GM12878 (cell line): ENCODE measurements at regions not wholly inside any gene's neighbourhood (a gene's known extent, or its start where the extent isn't known, plus 50 kb on each side); places are given as distances from the start of the nearest gene placed in this dataset.

Experiments used
- BHLHE40 ChIP-seq, 2 experiments: fragments of 450-650 bp in 1 of 2; IDR thresholded peaks; 2 replicates each; pipeline ENCODE4 v1.6.1; 2011 to 2017; ENCODE audit warnings: low read depth in 2 of 2, borderline replicate concordance in 1 of 2, improper control_type of control experiment in 1 of 2, low read length in 1 of 2, mild to moderate bottlenecking in 1 of 2
- CTCF ChIP-seq, 3 experiments: IDR thresholded peaks in 2 of 3; conservative IDR thresholded peaks in 1 of 3; 2 replicates each; pipeline ENCODE4 v1.5.1; 2011; ENCODE audit warnings: low read depth in 3 of 3, low read length in 3 of 3, mild to moderate bottlenecking in 3 of 3, control low read depth in 2 of 3, moderate library complexity in 2 of 3, inconsistent platforms in 1 of 3, mixed read lengths in 1 of 3; ENCODE audit not compliant: control insufficient read depth in 2 of 3, insufficient read depth in 1 of 3; ENCODE audit errors: extremely low read depth in 1 of 3
- NFIC ChIP-seq: IDR thresholded peaks from 2 replicates; pipeline ENCODE4 v1.6.1; 2012; ENCODE audit warnings: low read depth, mild to moderate bottlenecking, inconsistent platforms, low read length, moderate library complexity
- POLR2A ChIP-seq: IDR thresholded peaks from 2 replicates; pipeline ENCODE4 v1.6.1; 2011; ENCODE audit warnings: low read depth, mild to moderate bottlenecking, low read length
- RAD21 ChIP-seq: IDR thresholded peaks from 2 replicates; pipeline ENCODE4 v1.6.1; 2011; ENCODE audit warnings: mild to moderate bottlenecking, low read depth, low read length, moderate library complexity; ENCODE audit not compliant: insufficient read depth
- WRNIP1 ChIP-seq: IDR thresholded peaks from 2 replicates; pipeline ENCODE4 v1.6.1; 2011; ENCODE audit warnings: low read depth, low read length, improper control_type of control experiment, borderline replicate concordance

- TF ChIP-seq RAD21: no peak
- no peak for TF ChIP-seq NFIC
- no peak for TF ChIP-seq POLR2A
- no peak for TF ChIP-seq BHLHE40 (IDR thresholded peaks at IDR 0.05; ENCODE audit: borderline replicate concordance in 1 of 2, low read depth in 2 of 2, low read length in 1 of 2)
- TF ChIP-seq CTCF (IDR thresholded peaks at IDR 0.05 in 2 of 3, conservative IDR thresholded peaks at IDR 0.05 in 1 of 3; ENCODE audit: control insufficient read depth in 2 of 3, extremely low read depth in 1 of 3, insufficient read depth in 1 of 3, low read depth in 3 of 3, low read length in 3 of 3): no peak
- no peak for TF ChIP-seq WRNIP1
Measured at GRCh38 chr2:221330436-221330835, 241.7 kb downstream of the EPHA4 start.
